HL-60/S4 treated with phorbol 12-myristate 13-acetate at 8.2 ng/mL for 4 days and 3 days (cell line): ENCODE measurements at regions not wholly inside any gene's neighbourhood (a gene's known extent, or its start where the extent isn't known, plus 50 kb on each side); places are given as distances from the start of the nearest gene placed in this dataset.

ENCODE experiments used
- in situ Hi-C: fragments of 300-500 bp; cut with MboI; formaldehyde crosslinking; loops from 2 replicates; pipeline ENCODE4 v1.15.0; 2022; ENCODE audit warnings: low sequenced_read_pairs

- in situ Hi-C loops: no loop called here
Measured at GRCh38 chr13:40434516-40435397, 231.7 kb downstream of the FOXO1 start.

GRCh38 chr13:40438022-40438680 is 228.3 kb downstream of the FOXO1 start:
- in situ Hi-C loops: no loop called here

- in situ Hi-C loops: no loop called here
Measured at GRCh38 chr13:40438999-40439797, 227.2 kb downstream of the FOXO1 start.

- in situ Hi-C loops: no loop called here
Measured at GRCh38 chr13:40439928-40440327, 226.5 kb downstream of the FOXO1 start.

GRCh38 chr13:40440990-40441820 is 225.2 kb downstream of the FOXO1 start:
- in situ Hi-C loops: no loop called here

- in situ Hi-C loops: no loop called here
Measured at GRCh38 chr13:40442231-40442630, 224.2 kb downstream of the FOXO1 start.

- in situ Hi-C loops: no loop called here
Measured at GRCh38 chr13:40442826-40443225, 223.6 kb downstream of the FOXO1 start.

- in situ Hi-C loops: no loop called here
Measured at GRCh38 chr13:40444241-40444640, 222.2 kb downstream of the FOXO1 start.

- in situ Hi-C loops: no loop called here
Measured at GRCh38 chr13:40445557-40445990, 220.9 kb downstream of the FOXO1 start.

GRCh38 chr13:40446365-40446764 is 220.1 kb downstream of the FOXO1 start:
- in situ Hi-C loops: no loop called here

GRCh38 chr13:40447857-40448256 is 218.6 kb downstream of the FOXO1 start:
- in situ Hi-C loops: no loop called here

GRCh38 chr13:40452038-40452666 is 214.3 kb downstream of the FOXO1 start:
- in situ Hi-C loops: no loop called here

GRCh38 chr13:40452741-40453334 is 213.6 kb downstream of the FOXO1 start:
- in situ Hi-C loops: no loop called here

GRCh38 chr13:40453351-40454021 is 213.0 kb downstream of the FOXO1 start:
- in situ Hi-C loops: no loop called here

GRCh38 chr13:40456397-40456953 is 210.0 kb downstream of the FOXO1 start:
- in situ Hi-C loops: no loop called here

GRCh38 chr13:40456979-40457553 is 209.4 kb downstream of the FOXO1 start:
- in situ Hi-C loops: no loop called here

- in situ Hi-C loops: no loop called here
Measured at GRCh38 chr13:40457929-40458719, 208.3 kb downstream of the FOXO1 start.

GRCh38 chr13:40458720-40458990 is 207.8 kb downstream of the FOXO1 start:
- in situ Hi-C loops: no loop called here
